ENCODE measurements at regions not wholly inside any gene's neighbourhood (a gene's known extent, or its start where the extent isn't known, plus 50 kb on each side); places are given as distances from the start of the nearest gene placed in this dataset.

- no peak for DNase-seq
Observed at GRCh38 chr4:24476282-24476681, 108.1 kb downstream of the DHX15 start.

DNA sequence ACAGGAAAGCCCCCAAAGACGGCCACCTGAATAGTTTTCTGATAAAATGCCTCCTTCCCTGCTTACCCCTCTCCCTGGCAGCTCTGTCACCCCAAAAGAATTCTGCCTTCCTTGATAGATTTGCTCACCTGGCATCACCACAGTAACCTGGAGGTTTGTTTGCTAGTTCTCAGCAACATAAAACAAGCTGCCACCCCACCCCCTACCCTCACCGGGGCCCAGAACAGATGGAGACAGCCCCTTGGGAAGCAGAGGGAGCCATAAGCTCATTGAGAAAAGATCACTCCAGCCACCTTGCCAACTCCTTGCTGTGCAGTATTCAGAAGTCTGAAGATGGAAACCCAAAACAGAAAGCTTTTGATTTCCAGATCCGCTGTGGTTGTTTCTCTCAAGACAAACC lies 108.6 kb downstream of the DHX15 start:
- DNase-seq = no peak

DNA sequence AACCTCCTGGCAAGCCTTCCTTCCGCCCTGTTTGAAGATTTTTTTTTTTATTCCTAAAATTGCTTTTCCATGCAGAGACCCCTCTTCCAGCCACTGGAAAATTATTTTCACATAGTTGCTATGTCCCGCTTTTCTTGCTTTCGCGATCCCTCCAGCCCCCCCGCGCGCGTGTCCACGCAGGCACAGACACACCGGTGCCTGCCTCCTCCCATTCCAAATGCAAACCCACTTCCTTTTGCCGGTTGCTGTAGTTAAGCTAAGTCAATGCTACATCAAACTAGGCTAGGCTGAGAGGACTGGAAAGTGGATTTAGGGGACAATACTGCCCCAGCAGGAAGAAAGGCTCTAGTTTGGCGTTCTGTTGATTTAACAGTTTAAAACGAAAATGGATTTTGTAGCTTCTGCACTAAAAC lies 111.0 kb downstream of the DHX15 start:
- DNase-seq = no peak

- DNase-seq = no peak
Observed at GRCh38 chr4:24472514-24473308, 111.6 kb downstream of the DHX15 start.

DNA sequence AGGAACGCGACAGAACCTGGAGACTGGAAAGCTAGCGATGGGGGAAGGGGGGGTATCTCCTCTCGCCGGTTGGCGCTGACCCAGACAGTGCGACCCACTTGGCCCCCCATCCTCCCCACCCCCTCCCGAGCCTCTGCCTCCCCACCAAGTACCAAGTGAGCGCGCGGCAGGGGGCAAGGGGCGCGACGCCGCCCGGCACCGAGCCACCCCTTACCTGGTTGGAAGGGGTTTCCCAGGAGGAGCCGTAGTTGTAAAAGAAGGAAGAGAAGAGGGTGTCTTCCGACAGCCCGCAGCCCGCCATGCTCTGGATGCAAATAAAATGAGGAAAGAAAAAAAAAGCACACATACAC lies 112.2 kb downstream of the DHX15 start:
- DNase-seq = no peak

DNA sequence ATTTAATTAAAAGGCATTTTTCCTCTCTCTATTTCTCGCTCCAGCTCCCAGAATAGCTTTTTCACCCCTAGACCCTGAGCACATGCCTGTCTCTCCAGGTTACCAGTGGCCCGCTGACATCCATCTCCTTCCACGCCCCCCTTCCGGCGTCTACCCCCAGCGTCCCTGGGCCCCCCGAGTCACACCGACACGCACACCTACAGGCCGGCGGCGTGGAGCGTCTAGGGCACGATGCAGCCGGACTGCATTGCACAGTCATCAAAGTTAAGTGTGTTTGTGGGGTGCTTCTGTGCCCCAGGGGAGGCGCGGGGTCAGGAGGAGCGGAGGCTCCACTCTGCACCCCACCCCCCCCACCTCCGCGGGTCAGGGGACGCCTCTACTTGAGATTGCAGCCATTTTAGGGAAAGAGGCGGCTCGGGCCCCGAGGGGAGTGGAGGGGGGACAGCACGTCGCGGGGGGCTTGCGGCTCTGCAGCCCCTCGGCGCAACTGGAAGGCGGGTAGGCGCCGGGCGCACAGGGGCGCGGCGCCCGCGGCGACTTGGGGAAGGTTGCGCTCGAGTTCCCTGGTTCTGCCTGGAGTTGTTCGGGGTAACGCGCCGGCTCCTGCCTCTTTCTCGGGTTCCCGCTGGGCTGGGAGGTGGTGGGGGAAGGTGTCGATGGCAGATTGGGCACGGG lies 112.7 kb downstream of the DHX15 start:
- no peak for DNase-seq

DNA sequence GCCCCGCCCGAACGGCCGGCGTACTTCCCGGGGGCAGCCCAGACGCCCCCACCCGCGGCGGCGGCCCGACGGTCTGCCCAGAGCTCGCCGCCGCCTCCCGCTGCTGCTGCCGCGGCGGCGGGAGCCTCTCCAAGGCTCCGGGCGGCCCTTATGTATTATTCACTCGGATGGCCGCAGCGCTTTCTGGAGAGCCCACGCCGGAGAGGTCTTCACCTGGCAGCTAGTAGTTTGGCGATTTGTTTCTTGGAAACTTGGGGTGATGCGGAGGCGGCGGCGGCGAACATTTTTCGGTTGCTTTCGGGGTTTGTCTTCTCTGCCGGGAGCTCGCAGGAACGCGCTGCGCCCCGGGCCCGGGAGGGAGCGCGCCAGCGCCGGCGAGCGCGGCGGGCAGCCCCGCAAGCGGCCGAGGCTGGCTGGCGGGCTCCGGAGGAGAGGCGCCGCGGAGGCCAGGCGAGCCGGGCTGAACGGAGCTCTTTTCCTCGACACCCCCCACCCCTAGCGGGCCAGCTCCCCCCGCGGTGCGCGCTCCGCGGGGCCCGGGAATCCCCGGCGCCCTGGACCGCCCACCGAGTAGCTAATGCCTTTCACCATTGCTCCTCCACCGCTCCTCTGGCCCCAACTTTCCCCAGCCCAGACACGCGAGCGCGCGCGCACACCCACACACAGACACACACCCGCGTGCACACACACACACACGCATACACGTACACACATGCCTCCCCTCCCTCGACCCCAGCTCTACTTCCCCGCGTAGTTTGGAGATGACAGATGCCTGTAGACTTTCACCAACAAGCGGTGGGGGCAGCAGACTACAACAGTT lies 113.5 kb downstream of the DHX15 start:
- no peak for DNase-seq

DNA sequence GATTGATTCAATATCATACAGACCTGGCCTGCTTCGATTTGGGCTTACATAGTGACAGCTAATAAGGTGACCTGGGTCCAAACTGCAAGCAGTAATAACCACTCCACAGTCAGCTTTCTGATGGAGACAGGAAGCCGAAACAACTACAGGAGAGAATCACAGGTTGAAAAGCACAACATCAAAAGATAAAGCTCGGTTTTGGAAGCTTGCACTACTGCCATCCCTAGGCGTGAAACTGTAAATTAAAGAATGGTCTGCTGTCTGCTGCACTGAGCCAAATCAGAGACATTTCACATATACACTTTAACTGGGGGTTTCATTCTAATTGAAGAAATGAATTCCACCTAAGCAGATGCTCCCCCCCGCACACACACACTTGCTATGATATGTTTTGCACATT lies 116.3 kb downstream of the DHX15 start:
- DNase-seq = no peak

GRCh38 chr4:24464566-24464965 lies 119.8 kb downstream of the DHX15 start:
- no peak for DNase-seq

DNA sequence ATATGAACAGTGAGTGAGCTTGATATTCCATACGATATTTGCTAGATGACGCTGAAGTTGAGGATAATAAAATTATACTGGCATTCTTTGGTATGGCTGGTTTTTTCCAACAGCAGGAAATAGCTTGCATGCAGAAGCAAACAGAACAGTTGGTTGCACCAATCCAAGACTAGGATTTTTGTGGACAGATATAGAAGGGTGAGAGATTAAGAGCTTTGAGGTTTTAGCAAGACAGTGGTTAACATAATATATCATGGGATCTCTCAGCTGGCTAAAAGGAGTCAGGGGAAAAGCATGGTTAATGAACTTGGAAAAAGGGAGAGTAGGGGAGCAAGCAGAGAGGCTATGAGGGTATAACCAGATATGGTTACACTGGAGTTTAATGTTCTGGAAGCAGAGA lies 127.9 kb downstream of the DHX15 start:
- DNase-seq = no peak

- no peak for DNase-seq
Observed at GRCh38 chr4:24453951-24454350, 130.4 kb downstream of the DHX15 start.

DNA sequence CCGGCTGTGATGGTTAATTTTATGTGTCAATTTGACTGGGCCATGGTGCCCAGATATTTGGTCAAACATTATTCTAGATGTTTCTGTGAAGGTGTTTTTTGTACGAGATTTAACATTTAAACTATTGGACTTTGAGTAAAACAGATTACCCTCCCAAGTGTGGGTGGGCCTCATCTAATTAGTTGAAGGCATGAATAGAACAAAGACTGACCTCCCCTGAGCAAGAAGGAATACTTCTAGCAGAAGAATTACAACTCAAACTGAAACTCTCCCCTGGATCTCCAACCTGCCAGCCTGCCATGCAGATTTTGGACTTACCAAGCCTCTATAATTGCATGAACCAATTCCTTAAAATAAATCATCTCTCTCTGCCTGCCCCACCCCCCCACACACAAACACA lies 132.5 kb downstream of the DHX15 start:
- no peak for DNase-seq

DNA sequence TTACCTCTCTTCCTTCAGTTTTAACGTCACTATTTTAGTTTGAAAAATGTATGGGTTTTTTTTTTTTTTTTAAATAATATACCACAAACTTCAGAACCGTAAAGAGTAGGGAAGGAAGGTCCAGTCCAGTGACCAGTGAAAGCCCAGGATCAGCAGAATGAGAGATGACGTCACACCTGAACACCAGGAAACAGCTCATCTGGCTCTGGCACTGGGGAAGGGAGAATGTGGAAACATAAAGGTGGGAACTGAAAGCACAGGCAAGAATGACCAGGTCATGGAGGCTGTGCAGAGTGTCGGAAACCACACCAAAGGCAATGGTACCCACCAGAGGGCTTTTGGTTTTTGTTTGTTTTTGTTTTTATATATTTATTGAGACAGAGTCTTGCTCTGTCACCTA lies 141.2 kb downstream of the DHX15 start:
- DNase-seq = no peak

- no peak for DNase-seq
Observed at GRCh38 chr4:24440765-24441164, 143.6 kb downstream of the DHX15 start.

- DNase-seq = no peak
Observed at GRCh38 chr4:24434241-24434640, 150.1 kb downstream of the DHX15 start.

DNA sequence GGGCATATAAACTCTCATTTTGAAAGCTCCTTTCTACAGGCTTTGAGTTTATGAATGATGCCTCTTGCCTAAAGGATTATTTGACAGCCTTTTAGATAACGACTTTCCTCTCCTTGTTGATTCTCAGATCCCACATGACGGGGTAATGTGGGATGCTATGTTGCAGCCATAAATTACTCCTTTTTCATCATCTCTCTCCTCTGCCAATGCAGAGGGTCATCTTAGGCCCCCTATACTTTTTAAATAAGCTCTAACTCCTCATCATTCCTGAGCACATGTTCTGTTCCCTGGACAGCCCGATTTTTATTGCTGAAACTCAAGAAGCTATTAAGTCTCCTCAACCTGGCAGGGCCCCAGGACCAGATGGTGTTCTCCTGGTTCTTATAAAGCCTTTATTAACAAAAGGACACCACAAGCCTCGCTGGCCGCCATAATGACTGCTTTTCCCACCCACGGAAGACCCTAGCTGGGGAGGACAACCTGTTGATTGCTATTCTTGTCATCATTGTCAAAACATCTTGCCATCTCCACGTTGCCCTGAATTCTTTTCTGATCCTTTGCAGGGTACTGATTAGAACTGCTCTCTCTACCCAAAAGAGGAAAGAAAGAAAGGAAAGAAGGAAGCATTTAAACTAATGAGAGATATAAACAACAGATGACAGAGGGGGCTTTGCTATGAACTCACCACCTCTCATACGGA lies 150.7 kb downstream of the DHX15 start:
- no peak for DNase-seq

DNA sequence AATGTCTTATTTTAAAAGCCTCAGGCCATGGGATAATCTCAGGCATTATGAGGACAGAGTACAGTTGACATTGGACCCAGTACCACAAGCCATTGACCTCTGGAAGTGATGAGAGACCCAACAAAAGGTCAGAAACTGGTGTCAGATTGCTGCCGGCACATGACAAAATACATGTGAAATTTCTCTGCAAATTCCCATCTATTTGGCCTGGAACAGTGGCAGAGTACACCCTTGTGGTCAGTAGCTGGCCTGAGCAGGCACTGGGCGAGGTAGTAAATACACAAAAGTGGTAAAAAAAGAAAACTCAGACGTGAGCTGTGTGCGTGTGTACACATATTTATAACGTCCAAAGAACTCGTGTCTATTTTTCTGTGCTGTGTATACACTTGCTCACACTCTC lies 155.5 kb downstream of the DHX15 start:
- DNase-seq = no peak

DNA sequence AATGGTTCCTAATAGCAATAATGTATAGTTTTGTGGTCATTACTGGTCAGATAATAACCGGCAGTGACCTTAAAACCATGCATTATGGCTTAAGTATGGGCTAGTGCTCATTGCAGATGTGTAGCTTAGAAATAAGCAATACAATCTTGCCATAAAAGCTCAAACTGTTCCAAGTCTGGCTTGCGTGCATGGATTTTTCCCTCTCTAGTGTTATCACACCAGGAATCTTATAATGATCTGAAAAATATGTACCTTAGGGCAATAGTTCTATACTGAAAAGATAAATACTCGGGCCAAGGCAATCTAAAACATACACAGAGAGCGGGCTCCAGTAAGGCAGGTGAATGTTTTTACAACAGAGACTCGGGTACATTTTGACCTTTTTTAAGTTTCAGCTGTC lies 157.8 kb downstream of the DHX15 start:
- DNase-seq = no peak

GRCh38 chr4:24425863-24426262 lies 158.5 kb downstream of the DHX15 start:
- DNase-seq = no peak

DNA sequence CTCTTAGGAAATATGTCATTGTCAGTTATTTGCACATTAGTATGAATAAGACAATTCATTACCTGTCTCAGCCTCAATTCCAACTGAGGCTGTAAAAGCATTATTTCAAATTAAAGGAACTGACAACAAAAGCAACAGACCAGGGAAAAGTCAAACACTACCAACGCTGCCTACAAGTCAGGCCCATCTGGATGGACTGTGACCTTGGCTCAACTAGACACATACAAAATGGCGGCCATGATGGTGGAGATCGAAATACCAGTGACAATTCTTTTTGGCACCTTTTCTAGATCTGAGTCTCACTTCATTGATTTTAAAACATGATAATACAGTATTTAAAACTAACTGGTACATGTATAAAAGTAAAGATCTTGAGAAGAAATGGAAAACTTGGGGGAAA lies 160.7 kb downstream of the DHX15 start:
- no peak for DNase-seq

DNA sequence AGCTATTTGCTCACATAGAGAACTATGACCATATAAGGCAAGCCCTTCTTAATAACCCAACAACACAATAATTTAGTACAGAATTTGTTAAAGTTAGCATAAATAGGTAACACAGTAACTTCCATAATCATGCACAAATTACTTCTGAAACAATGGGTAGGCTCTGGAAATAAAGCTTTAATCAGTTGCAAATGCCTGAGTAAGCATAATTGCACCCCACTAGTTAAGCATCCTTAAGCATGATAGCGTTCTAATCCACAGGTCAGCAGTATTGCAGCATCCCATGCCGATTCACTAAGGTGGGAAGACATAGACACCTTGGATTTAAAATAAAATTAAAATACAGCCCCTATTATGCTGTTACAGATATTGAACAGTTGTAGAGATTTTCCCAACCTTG lies 161.7 kb downstream of the DHX15 start:
- DNase-seq = no peak

DNA sequence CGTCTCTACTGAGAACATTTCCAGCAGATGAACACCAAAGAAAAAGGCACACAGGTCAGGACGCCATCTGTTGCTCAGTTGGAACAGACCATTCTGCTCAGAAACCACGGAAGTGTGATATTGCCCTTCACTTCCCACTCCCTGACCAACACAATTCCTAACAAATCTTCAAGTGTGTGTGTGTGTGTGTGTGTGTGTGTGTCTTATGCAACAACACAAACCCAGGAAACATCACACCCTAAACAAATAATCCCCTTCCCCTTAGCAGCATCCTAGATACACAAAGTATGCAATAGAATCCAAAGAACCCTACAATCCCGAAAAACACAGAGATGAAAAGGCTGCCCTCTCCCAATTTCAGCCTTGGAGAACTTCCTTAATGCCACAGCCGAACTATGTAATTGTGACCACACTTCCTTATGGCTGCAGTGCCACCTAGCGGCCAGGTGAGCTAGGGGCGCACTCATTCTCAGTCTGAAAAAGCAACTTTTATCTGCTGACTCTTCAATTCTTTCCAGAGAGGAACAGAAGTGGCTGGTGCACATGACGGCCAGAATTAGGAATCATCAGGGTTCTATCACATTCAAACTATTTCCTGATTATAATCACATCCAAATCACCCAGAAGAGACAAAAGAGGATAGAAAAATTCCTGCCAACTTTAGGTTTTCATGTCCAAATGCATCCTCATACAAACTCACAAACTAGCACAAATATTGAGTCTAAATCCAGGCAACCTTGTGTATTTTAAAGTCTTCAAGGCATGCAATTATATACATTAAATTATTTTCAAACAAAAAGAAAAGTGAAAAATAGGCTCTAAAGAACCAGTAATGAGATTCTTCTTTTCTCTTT lies 164.9 kb downstream of the DHX15 start:
- no peak for DNase-seq
